GM12873 (cell line): ENCODE measurements at regions not wholly inside any gene's neighbourhood (a gene's known extent, or its start where the extent isn't known, plus 50 kb on each side); places are given as distances from the start of the nearest gene placed in this dataset.

Experiments
- TF ChIP-seq, protein P1 (sequence below): IDR thresholded peaks from 2 replicates; pipeline ENCODE4 v1.5.1; 2012; ENCODE audit warnings: low read depth, mild to moderate bottlenecking, moderate library complexity, low read length, control low read depth; ENCODE audit not compliant: insufficient read depth; ENCODE audit errors: missing control alignments

GRCh38 chr3:43882976-43883680 is 192.4 kb downstream of the ABHD5 start:
- TF ChIP-seq, protein P1, sequence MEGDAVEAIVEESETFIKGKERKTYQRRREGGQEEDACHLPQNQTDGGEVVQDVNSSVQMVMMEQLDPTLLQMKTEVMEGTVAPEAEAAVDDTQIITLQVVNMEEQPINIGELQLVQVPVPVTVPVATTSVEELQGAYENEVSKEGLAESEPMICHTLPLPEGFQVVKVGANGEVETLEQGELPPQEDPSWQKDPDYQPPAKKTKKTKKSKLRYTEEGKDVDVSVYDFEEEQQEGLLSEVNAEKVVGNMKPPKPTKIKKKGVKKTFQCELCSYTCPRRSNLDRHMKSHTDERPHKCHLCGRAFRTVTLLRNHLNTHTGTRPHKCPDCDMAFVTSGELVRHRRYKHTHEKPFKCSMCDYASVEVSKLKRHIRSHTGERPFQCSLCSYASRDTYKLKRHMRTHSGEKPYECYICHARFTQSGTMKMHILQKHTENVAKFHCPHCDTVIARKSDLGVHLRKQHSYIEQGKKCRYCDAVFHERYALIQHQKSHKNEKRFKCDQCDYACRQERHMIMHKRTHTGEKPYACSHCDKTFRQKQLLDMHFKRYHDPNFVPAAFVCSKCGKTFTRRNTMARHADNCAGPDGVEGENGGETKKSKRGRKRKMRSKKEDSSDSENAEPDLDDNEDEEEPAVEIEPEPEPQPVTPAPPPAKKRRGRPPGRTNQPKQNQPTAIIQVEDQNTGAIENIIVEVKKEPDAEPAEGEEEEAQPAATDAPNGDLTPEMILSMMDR: no peak

DNA sequence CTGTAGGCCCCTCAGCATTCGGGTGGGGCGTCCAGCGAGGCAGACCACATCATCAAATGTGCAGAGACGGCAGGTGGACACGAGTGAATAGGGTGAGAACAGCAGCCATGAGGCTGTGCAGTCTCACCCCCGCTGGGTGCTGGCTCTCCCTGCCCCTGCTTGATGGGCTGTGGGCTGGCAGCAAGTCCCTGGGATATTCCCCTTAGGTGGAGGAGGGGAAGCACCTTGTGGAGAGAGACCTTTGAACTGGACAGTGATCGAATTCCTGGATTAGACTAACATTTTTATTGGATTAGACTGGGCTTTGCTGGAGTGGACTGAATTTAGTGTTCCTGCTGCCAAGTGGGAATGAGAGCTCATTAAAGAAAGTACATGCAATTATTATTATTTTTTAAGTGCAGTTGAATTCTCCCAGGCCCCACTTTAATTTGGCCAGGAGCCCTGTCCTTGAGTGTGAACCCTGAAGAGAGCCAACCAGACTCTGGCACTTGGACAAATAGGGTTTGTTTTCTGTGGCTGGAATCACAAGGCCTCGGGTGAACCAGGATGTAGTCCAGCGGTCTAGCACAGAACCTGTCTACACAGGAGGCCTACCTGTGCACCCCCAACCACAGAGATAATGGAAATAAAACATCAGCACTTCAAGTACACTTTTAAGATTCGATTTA is 193.1 kb downstream of the ABHD5 start:
- TF ChIP-seq, protein P1: no peak

GRCh38 chr3:43884581-43884980 is 193.8 kb downstream of the ABHD5 start:
- TF ChIP-seq, protein P1: no peak

DNA sequence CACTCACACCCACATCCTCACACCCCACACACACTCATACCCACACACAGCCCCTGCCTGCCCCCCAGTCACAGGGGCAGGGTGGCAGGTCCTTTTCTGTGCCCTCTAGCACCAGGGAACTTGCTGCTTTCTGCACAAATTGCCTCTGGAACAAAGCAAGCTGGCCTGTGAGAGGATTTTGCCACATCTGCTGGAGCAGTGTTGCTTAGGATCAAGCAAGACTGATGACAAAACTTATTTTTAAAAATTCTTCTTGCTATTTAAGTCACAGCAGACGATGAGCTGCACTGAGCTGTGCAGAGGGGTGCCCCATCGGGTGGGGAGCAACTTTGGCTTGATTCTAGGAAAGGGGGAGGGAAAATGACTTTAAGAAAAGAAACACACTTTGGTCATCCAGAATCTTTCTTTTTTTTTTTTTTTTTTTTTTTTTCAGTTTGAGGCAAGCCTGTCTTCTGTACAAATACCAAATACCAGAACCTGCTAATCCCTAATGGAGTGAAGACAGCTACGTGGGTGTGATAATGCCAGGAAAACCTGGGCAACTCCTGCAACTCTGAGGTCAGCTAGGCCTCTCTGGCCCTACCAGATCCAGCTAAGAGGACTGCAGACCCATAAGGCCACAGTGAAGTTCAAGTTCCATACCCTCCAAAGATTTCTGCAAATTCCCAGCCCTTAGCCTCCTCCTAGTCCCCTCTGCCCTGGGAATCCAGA is 195.3 kb downstream of the ABHD5 start:
- TF ChIP-seq, protein P1: no peak

- TF ChIP-seq, protein P1: no peak
Observed at GRCh38 chr3:43892061-43892460, 201.3 kb downstream of the ABHD5 start.

DNA sequence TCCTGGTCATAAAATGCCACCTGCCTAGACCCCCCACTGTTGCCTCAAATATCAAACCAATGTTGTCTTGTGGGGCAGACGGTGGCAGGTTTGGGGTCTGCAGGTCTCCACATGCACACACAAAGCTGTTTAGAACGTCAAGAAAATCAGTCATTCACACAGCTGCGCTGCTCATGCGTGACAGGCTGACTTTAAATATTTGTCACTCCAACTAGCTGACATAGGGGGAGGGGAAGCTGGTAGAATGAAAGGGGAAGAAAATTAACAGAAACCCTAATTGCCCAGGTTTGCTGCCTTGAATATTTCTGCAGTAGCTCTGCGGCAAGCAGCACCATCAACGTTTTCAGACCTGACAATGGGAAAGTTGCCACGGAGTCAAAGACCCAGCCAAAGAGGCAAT is 201.8 kb downstream of the ABHD5 start:
- TF ChIP-seq, protein P1: no peak

DNA sequence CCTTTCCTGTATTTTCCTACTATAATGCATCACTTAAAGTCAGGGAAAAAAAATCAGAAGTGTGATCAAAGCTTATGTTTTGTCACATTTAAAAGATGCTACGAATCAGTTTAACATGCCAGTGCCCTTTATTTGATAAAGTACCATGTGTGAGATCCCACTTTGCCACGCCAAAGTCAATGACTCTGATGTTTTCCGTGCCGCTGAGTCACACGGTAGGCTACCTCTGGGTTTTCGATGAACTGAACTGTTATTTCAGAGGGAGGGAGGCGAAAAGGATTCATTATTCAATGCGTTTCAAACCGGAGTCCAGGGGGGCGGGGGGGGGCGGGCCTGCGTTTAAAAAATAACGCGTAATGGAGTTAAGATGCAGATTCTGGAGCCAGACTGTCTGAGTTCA is 203.0 kb downstream of the ABHD5 start:
- TF ChIP-seq, protein P1: no peak
